Uterus (tissue), 2 donors: ENCODE measurements at regions not wholly inside any gene's neighbourhood (a gene's known extent, or its start where the extent isn't known, plus 50 kb on each side); places are given as distances from the start of the nearest gene placed in this dataset.

ENCODE experiments used
- POLR2A ChIP-seq, 2 donors: fragments of 450-650 bp; IDR thresholded peaks; one replicate each; pipeline ENCODE4 v1.6.1; 2016; ENCODE audit warnings: antibody characterized with exemption in 2 of 2, mild to moderate bottlenecking in 1 of 2, moderate library complexity in 1 of 2
- TF ChIP-seq, protein P1 (sequence below), 4 experiments: fragments of 200-600 bp in 2 of 4; fragments of 450-650 bp in 2 of 4; sonication (generic) in 2 of 4; IDR thresholded peaks; one replicate each; pipeline ENCODE4 v1.5.1; 2016 to 2019; ENCODE audit warnings: antibody characterized with exemption in 4 of 4, mild to moderate bottlenecking in 2 of 4, moderate library complexity in 1 of 4

DNA sequence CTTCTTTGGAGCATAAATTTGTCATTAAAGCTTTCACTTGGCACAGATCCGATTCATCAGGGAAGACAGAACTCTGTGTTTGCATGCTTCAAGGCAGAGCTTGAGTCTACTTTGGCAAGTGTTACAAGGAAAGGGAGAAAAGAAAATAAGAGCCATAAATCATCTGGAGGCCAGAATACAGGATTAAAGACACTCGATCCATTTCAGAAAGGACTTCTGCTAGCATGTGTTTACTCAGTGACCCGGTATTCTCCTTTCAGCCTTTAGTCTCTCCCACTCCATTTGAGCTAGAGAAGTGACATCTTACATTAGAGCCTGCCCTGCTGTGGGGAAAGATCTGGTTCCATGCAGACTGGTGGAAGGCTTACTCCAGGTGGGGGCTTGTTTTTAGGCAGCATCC is 306.4 kb downstream of the KLF5 start:
- TF ChIP-seq, protein P1, sequence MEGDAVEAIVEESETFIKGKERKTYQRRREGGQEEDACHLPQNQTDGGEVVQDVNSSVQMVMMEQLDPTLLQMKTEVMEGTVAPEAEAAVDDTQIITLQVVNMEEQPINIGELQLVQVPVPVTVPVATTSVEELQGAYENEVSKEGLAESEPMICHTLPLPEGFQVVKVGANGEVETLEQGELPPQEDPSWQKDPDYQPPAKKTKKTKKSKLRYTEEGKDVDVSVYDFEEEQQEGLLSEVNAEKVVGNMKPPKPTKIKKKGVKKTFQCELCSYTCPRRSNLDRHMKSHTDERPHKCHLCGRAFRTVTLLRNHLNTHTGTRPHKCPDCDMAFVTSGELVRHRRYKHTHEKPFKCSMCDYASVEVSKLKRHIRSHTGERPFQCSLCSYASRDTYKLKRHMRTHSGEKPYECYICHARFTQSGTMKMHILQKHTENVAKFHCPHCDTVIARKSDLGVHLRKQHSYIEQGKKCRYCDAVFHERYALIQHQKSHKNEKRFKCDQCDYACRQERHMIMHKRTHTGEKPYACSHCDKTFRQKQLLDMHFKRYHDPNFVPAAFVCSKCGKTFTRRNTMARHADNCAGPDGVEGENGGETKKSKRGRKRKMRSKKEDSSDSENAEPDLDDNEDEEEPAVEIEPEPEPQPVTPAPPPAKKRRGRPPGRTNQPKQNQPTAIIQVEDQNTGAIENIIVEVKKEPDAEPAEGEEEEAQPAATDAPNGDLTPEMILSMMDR (IDR thresholded peaks at IDR 0.05): no peak
- no peak for TF ChIP-seq POLR2A (IDR thresholded peaks at IDR 0.05)
